NCI-H82 treated with DMSO at 0.1 percent for 48 hours (cell line): ENCODE measurements at regions not wholly inside any gene's neighbourhood (a gene's known extent, or its start where the extent isn't known, plus 50 kb on each side); places are given as distances from the start of the nearest gene placed in this dataset.
"Not testable (repeated sequence)": the region's sequence is repeated elsewhere in the genome, so short reads cannot be mapped to it uniquely, and the experiment has no call there.

Source experiments
- DNase-seq: peaks from one replicate; lab custom pipeline; 2025; ENCODE audit not compliant: unreplicated experiment; lab: John Stamatoyannopoulos, UW

GRCh38 chr2:215889240-215889969 is 123.9 kb downstream of the MREG start:
- DNase-seq: not testable (repeated sequence)

- no peak for DNase-seq
Observed at GRCh38 chr2:215888680-215889079, 124.7 kb downstream of the MREG start.

- DNase-seq: no peak
Observed at GRCh38 chr2:215887303-215887702, 126.0 kb downstream of the MREG start.

DNA sequence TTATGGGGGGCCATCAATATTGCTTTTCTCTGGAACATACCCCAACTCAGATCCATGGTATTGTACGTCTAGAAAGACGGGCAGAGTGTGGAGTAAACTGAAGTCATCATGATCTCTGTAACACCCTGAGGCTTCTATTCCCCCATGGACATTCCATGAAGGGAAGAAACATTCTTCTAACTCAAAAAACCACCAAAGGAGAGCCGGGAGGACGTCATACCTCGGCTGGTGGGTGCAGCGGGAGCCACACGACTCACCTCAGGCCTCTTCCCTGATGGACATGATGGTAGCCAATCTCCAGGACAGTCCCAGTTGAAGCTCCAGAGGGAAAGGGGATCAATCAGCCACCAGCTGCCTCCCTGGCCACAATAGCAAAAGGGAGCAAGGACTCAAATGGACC is 127.3 kb downstream of the MREG start:
- DNase-seq: no peak

GRCh38 chr2:215885536-215885935 is 127.8 kb downstream of the MREG start:
- no peak for DNase-seq

GRCh38 chr2:215884451-215885087 is 128.8 kb downstream of the MREG start:
- DNase-seq: no peak

GRCh38 chr2:215883799-215884198 is 129.6 kb downstream of the MREG start:
- DNase-seq: no peak

GRCh38 chr2:215882689-215883088 is 130.7 kb downstream of the MREG start:
- no peak for DNase-seq

DNA sequence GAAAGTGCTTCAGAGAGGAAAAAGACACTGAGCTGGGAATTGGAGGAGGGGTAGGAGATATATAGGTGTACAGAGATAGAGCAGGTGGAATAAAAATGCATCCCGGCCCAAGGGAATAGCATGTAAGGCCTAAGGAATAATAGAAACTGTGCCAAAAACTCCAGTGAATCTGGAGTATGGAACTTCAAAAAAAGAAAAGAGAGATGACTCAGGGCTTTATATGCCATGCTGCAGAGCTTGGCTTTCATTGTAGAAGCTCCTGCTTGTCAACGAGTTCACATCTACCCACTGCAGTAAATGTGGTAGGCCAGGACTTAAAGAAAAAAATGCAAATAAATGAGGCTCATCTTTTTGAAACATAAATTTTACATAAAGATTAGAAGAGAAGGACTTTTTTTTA is 131.8 kb downstream of the MREG start:
- DNase-seq: no peak

- no peak for DNase-seq
Observed at GRCh38 chr2:215880970-215881369, 132.4 kb downstream of the MREG start.

GRCh38 chr2:215879977-215880940 is 133.1 kb downstream of the MREG start:
- no peak for DNase-seq

GRCh38 chr2:215879331-215879730 is 134.0 kb downstream of the MREG start:
- DNase-seq: no peak

DNA sequence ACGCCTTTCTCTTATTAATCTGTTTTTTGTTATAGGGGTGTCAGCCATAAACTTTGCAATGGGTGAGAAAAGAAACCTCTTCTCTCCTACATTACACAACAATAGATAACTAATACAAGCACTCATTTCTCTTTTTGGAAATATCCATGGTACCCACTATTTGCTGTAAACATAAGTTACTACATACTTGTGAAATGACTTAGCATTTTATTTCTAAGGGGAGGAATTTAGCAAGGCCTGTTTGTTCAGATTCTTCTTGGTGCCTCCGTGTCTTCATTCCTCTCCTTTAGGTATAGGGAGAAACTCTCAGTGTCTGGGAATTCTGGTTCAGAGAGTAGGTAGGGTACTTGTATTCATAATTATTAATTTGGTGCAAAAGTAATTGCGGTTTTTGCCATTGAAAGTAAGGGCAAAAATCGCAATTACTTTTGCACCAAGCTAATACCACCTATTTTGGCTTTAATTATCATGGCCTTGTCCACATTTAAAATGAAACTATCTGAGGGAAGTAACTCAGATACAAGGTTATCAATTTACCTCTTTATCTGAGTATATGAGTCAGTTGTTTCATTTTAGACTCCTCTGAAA is 134.8 kb downstream of the MREG start:
- no peak for DNase-seq

DNA sequence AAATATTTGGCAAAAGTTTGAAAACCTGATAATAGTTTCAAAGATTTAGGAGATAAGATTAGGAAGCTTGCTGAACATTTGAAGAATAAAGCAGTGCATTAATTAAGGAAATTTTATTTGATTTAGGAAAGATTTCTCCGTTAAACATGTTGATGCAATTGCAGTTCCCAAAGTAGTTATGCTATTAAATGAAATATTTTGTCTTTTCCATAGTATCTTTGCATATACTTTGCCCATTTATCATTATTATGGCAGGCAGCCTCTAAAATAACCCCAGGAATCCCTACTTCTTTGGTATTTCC is 136.5 kb downstream of the MREG start:
- DNase-seq: no peak

DNA sequence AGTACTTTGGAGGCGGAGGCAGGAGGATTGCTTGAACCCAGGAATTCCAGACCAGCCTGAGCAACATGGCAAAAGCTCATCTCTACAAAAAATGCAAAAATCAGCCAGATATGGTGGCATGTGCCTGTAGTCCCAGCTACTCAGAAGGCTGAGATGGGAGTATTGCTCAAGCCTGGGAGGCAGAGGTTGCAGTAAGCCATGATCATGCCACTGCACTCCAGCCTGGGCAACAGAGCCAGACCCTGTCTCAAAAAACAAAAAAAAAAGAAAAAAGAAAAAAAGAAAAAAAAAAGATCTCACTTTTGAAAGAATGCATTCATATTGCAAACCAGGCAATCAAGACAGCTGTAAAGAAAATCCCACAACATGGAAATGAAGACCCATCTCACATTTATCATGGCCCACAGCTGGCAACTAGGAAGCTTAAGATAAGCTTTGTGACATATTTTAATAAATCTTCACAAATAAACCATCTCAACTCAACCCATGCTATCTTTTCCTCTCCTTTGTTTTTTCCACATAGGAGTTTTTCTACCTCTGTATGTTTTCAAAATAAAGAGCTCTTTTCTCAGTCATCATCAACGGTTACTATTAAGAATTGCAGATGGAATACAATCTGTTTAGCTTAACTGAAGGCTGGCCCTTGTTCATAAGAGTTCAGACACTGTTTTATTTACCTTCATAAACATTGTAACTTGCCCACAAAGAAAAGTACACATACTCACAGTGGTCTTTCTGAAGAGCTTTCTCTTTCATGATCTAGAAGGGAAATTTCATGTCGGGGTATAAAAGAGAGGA is 137.0 kb downstream of the MREG start:
- DNase-seq: no peak

DNA sequence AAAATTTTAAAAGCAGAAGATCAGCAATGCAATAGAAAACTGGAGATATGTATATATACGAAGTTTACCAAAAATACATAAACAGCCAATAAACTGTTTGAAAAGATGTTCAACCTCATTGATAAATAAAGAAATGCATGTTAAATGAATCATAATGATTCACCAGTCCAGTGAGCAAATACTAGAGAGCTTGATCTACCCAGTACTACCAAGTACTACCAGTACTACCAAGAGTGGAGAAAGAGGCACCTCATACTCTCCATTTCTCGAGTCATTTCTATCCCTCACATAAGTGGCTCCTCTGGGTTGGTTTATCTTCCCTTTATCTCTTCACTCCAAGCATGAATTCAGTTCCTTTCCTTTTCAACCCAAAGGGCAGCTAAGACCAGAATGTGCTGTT is 138.9 kb downstream of the MREG start:
- DNase-seq: no peak

DNA sequence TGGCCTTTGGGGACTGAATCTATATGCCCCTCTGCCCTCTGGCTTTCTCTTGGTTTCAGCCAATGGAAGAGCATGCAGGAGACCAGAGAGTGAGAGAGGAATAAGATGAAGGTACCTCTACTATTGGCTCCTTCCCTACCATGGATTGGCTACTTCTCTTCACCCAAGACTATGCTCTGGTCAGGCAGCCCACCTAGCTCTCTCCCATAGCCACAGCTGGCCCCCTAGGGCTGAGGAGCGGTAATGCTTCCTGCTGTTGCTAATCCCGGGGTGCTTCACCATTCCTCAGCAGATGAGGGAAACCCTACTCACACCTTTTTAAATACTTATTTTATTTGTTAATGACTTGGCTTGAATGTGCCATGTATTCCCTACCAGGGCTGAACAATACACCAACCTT is 142.4 kb downstream of the MREG start:
- DNase-seq: no peak

DNA sequence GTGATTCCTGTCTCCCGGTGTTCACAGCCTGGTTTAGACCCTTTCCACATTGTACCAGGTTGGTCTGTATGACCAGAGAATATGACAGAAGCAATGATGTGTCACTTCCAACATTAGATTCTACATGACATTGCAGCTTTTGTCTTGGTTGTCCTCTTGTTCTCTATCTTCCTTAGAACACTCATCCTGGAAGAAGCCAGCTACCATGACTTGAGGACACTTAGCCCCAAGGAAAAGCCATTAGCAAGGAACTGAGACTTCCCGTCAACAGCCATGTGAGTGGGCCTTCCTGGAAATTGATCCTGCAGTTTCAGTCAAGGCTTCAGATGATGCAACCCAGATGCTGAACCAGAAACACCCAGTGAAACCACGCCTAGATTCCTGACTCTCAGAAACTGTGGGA is 143.3 kb downstream of the MREG start:
- no peak for DNase-seq

DNA sequence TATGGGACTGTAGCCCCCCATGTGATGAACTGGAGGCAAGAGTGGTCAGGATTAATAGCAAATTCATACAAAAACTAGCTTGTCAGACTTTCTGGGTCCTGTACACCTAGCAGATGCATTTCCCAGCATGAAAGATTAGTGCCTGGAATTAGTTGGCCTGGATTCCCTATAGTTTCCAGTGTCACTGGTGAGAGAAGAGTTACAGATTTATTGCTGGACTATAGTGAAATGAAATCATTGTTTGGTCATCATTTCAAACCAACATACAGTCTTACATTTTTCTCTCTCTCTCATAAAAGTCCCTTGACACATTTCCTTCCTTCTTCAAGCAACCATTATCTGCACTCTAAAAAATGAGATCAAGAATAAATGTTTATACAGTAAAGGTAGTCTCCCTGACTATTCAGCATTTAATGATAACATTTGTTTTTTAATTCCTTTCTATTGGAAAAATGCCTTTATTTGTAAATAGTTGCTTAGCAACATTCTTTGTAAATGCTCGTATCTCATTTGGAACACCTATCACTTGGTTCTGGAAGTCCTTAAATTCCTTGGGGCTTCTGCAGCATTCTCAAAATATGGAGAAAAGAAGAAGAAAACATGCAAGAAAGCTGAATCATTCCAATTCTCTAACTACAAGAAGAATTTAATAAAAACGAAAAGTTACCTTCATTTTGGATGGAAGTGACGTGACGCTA is 144.4 kb downstream of the MREG start:
- DNase-seq: no peak

DNA sequence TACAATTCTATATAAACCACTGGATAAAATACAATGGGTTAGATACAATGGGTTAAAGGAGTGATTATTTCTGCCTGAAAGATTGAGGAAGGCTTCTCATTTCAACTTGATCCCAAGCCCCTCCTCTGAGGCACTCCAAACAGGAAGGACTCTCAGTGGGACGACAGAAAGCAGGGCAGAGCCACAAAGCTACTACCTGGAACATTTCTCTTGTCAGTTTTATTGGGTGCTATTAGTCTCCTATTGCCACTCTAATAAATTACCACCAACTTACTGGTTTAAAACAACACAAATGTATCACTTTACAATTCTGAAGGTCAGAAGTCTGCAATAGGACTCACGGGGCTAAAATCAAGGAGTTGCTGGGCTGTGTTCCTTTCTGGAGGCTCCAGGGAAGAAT is 146.7 kb downstream of the MREG start:
- DNase-seq: no peak
